ENCODE measurements at regions not wholly inside any gene's neighbourhood (a gene's known extent, or its start where the extent isn't known, plus 50 kb on each side); places are given as distances from the start of the nearest gene placed in this dataset.

DNA sequence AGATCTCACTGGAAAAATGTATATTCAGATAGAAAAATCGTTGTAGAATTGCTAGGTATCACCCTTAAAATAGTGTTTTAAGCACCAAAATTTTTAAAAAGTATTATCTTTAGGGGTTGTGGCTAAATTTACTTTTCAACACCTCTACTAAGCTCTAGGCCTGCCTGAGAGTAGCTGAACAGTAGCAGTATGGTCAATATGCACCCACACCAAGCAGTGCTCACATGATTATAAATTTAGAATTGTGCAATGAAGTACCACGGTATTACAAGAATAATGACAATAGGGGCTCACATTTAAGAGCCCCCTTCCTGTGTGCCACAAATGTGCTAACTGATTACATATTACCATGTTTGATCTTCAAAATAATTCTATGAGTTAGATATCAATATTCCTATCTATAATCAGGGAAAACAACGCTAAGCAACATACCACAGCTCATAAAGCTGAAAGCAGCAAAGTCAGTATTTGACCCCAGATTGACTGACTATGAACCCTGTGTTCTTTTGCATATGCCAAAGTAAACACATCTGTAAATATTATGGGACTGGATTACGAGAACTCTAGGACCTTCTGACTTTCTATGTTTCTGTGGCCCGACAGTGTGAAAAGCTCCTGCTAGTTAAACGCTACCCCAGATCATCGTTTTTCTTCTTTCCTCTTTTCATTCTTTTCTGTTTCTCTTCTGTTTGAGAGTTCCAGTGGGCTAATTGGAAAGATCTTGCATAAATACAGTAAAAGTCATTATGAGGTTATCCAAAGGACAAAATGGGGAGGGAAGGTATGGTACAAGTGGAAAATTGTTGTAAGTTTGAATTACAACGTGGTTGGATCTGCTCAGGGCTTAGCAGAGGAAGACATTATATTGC lies 201.1 kb upstream of the C1orf87 start:
- Histone ChIP-seq H3K9me3 (ENCODE audit: control insufficient read depth, insufficient read depth, low read depth, low read length) (no peaks in the 10 kb centered on the region), H4K20me1 (ENCODE audit: control insufficient read depth, extremely low read depth, insufficient read depth, low read length) (no peaks in the 10 kb centered on the region), H2AFZ (ENCODE audit: low read length) (peak overlapping the region; percentile 1), H3K79me2 (ENCODE audit: control insufficient read depth, insufficient read depth, low read length) (no peaks in the 10 kb centered on the region), H3K27ac (ENCODE audit: insufficient read depth, low read length) (no peak overlapping the region), H3K27me3 (ENCODE audit: control insufficient read depth, insufficient read depth, low read length) (no peaks in the 10 kb centered on the region), H3K36me3 (ENCODE audit: control insufficient read depth, insufficient read depth, low read length) (no peaks in the 10 kb centered on the region), H3K4me1 (ENCODE audit: control insufficient read depth, extremely low read depth, insufficient read depth, low read length) (peaks cover 2% of the 10 kb centered on the region), H3K4me3 (replicated peaks in 1 of 4; ENCODE audit: control extremely low read depth in 1 of 4, insufficient read depth in 1 of 4, low read depth in 3 of 4, low read length in 4 of 4) (no peak overlapping the region), H3K4me2 (ENCODE audit: extremely low read depth, insufficient read depth, low read length) (no peak overlapping the region), H3K9ac (ENCODE audit: insufficient read depth, low read length) (no peak overlapping the region)
- DNase-seq (ENCODE audit: low read depth in 2 of 2): peak in 1 of 2 donors; percentile 70
- TF ChIP-seq, protein P1, sequence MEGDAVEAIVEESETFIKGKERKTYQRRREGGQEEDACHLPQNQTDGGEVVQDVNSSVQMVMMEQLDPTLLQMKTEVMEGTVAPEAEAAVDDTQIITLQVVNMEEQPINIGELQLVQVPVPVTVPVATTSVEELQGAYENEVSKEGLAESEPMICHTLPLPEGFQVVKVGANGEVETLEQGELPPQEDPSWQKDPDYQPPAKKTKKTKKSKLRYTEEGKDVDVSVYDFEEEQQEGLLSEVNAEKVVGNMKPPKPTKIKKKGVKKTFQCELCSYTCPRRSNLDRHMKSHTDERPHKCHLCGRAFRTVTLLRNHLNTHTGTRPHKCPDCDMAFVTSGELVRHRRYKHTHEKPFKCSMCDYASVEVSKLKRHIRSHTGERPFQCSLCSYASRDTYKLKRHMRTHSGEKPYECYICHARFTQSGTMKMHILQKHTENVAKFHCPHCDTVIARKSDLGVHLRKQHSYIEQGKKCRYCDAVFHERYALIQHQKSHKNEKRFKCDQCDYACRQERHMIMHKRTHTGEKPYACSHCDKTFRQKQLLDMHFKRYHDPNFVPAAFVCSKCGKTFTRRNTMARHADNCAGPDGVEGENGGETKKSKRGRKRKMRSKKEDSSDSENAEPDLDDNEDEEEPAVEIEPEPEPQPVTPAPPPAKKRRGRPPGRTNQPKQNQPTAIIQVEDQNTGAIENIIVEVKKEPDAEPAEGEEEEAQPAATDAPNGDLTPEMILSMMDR (conservative IDR thresholded peaks at IDR 0.05 in 1 of 2, IDR thresholded peaks at IDR 0.05 in 1 of 2; ENCODE audit: low read depth in 1 of 2, low read length in 2 of 2): no peak
- no peak for TF ChIP-seq EZH2 (IDR thresholded peaks at IDR 0.05; ENCODE audit: low read length, missing control alignments)

DNA sequence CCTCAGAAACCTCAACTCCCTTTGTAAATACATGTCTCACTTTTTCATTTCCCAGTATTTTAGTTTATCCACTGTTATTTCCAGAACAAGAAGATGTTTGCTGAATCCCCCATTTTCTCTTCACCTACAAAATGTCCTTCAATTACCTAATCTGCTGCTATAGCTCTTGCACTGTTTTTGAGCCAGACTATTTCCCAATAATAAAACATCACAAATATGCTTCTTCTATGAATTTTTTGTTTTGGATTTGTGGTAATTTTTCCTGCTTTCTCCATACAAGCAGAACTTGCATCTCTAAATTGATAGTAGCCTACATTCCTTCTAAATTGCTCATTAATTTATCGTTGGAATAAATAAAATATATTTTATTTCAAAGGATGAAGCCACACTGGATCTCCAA lies 199.6 kb upstream of the C1orf87 start:
- Histone ChIP-seq H3K27me3 (ENCODE audit: control insufficient read depth, insufficient read depth, low read length) (no peaks in the 10 kb centered on the region), H3K9me3 (ENCODE audit: control insufficient read depth, insufficient read depth, low read depth, low read length) (no peaks in the 10 kb centered on the region), H3K27ac (ENCODE audit: insufficient read depth, low read length) (no peak overlapping the region), H3K4me2 (ENCODE audit: extremely low read depth, insufficient read depth, low read length) (no peak overlapping the region), H3K79me2 (ENCODE audit: control insufficient read depth, insufficient read depth, low read length) (no peaks in the 10 kb centered on the region), H3K4me1 (ENCODE audit: control insufficient read depth, extremely low read depth, insufficient read depth, low read length) (no peaks in the 10 kb centered on the region), H3K4me3 (replicated peaks in 1 of 4; ENCODE audit: control extremely low read depth in 1 of 4, insufficient read depth in 1 of 4, low read depth in 3 of 4, low read length in 4 of 4) (no peak overlapping the region), H2AFZ (ENCODE audit: low read length) (no peak overlapping the region), H3K36me3 (ENCODE audit: control insufficient read depth, insufficient read depth, low read length) (no peaks in the 10 kb centered on the region), H4K20me1 (ENCODE audit: control insufficient read depth, extremely low read depth, insufficient read depth, low read length) (no peaks in the 10 kb centered on the region), H3K9ac (ENCODE audit: insufficient read depth, low read length) (no peak overlapping the region)
- TF ChIP-seq, protein P1 (conservative IDR thresholded peaks at IDR 0.05 in 1 of 2, IDR thresholded peaks at IDR 0.05 in 1 of 2; ENCODE audit: low read depth in 1 of 2, low read length in 2 of 2): no peak
- TF ChIP-seq EZH2 (IDR thresholded peaks at IDR 0.05; ENCODE audit: low read length, missing control alignments): no peak
- peak in 1 of 2 donors; percentile 19 for DNase-seq (ENCODE audit: low read depth in 2 of 2)

DNA sequence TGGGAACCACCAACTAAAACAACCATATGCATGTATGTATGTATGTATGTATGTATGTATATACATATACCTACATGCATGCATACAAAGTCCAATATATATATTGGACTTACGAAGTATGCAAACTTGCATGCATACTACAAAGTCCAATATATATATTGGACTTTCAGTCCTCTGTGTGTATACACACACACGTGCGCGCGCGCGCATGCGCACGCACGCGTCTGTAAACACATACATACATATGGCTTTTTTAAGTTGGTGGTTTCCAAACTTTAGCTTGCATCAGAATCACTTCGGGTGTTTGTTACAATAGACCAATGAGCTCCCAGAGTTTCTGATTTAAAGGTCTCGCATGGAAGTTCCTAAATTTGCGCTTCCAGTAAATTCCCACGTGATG lies 197.5 kb upstream of the C1orf87 start:
- no peak for DNase-seq (ENCODE audit: low read depth in 2 of 2)
- Histone ChIP-seq H3K4me1 (ENCODE audit: control insufficient read depth, extremely low read depth, insufficient read depth, low read length) (peaks cover 2% of the 10 kb centered on the region), H3K4me3 (replicated peaks in 1 of 4; ENCODE audit: control extremely low read depth in 1 of 4, insufficient read depth in 1 of 4, low read depth in 3 of 4, low read length in 4 of 4) (no peak overlapping the region), H3K4me2 (ENCODE audit: extremely low read depth, insufficient read depth, low read length) (no peak overlapping the region), H3K9ac (ENCODE audit: insufficient read depth, low read length) (no peak overlapping the region), H3K27me3 (ENCODE audit: control insufficient read depth, insufficient read depth, low read length) (no peaks in the 10 kb centered on the region), H4K20me1 (ENCODE audit: control insufficient read depth, extremely low read depth, insufficient read depth, low read length) (no peaks in the 10 kb centered on the region), H3K9me3 (ENCODE audit: control insufficient read depth, insufficient read depth, low read depth, low read length) (no peaks in the 10 kb centered on the region), H3K79me2 (ENCODE audit: control insufficient read depth, insufficient read depth, low read length) (no peaks in the 10 kb centered on the region), H2AFZ (ENCODE audit: low read length) (no peak overlapping the region), H3K36me3 (ENCODE audit: control insufficient read depth, insufficient read depth, low read length) (no peaks in the 10 kb centered on the region), H3K27ac (ENCODE audit: insufficient read depth, low read length) (no peak overlapping the region)
- no peak for TF ChIP-seq EZH2 (IDR thresholded peaks at IDR 0.05; ENCODE audit: low read length, missing control alignments)
- TF ChIP-seq, protein P1 (conservative IDR thresholded peaks at IDR 0.05 in 1 of 2, IDR thresholded peaks at IDR 0.05 in 1 of 2; ENCODE audit: low read depth in 1 of 2, low read length in 2 of 2): no peak

Measured in fibroblast of lung (primary cell).